NCI-H2171 treated with DMSO at 0.1 percent for 48 hours (cell line): ENCODE measurements at regions not wholly inside any gene's neighbourhood (a gene's known extent, or its start where the extent isn't known, plus 50 kb on each side); places are given as distances from the start of the nearest gene placed in this dataset.

Experiments used
- DNase-seq: peaks from one replicate; lab custom pipeline; 2025; lab: John Stamatoyannopoulos, UW

- DNase-seq: no peak
Observed at GRCh38 chr7:41524876-41525275, 178.0 kb downstream of the INHBA start.

- DNase-seq: no peak
Observed at GRCh38 chr7:41520445-41520844, 182.4 kb downstream of the INHBA start.

- peak; percentile 34 for DNase-seq
Observed at GRCh38 chr7:41517771-41518170, 185.1 kb downstream of the INHBA start.

GRCh38 chr7:41508755-41509154 is 194.1 kb downstream of the INHBA start:
- DNase-seq: no peak

- no peak for DNase-seq
Observed at GRCh38 chr7:41507686-41508268, 195.1 kb downstream of the INHBA start.

- no peak for DNase-seq
Observed at GRCh38 chr7:41504214-41504980, 198.5 kb downstream of the INHBA start.

GRCh38 chr7:41503438-41503837 is 199.5 kb downstream of the INHBA start:
- DNase-seq: no peak

- no peak for DNase-seq
Observed at GRCh38 chr7:41501466-41501865, 201.4 kb downstream of the INHBA start.

- no peak for DNase-seq
Observed at GRCh38 chr7:41501006-41501405, 201.9 kb downstream of the INHBA start.

- no peak for DNase-seq
Observed at GRCh38 chr7:41492603-41493002, 210.3 kb downstream of the INHBA start.

GRCh38 chr7:41491883-41492471 is 210.9 kb downstream of the INHBA start:
- no peak for DNase-seq

- no peak for DNase-seq
Observed at GRCh38 chr7:41491308-41491707, 211.6 kb downstream of the INHBA start.

- no peak for DNase-seq
Observed at GRCh38 chr7:41489885-41490284, 213.0 kb downstream of the INHBA start.

GRCh38 chr7:41487229-41487940 is 215.5 kb downstream of the INHBA start:
- no peak for DNase-seq

GRCh38 chr7:41481353-41481752 is 221.5 kb downstream of the INHBA start:
- DNase-seq: no peak

- no peak for DNase-seq
Observed at GRCh38 chr7:41478187-41478586, 224.7 kb downstream of the INHBA start.

GRCh38 chr7:41476460-41476803 is 226.5 kb downstream of the INHBA start:
- no peak for DNase-seq

GRCh38 chr7:41475801-41476459 is 227.0 kb downstream of the INHBA start:
- no peak for DNase-seq

GRCh38 chr7:41472427-41473125 is 230.3 kb downstream of the INHBA start:
- DNase-seq: no peak

GRCh38 chr7:41470081-41470480 is 232.8 kb downstream of the INHBA start:
- no peak for DNase-seq

- no peak for DNase-seq
Observed at GRCh38 chr7:41467596-41467995, 235.3 kb downstream of the INHBA start.
